GM12878 (cell line): ENCODE measurements at regions not wholly inside any gene's neighbourhood (a gene's known extent, or its start where the extent isn't known, plus 50 kb on each side); places are given as distances from the start of the nearest gene placed in this dataset.

ENCODE experiments used
- SPI1 ChIP-seq: IDR thresholded peaks from 2 replicates; pipeline ENCODE4 v1.6.1; 2011; ENCODE audit warnings: low read depth, mild to moderate bottlenecking, low read length, moderate library complexity, borderline replicate concordance; ENCODE audit not compliant: insufficient read depth
- TF ChIP-seq, protein P1 (sequence below): fragments of 150-350 bp; IDR thresholded peaks from 2 replicates; pipeline ENCODE4 v1.6.1; 2016; ENCODE audit warnings: low read depth, low read length

GRCh38 chr2:175439416-175439815 lies 257.9 kb upstream of the ATP5MC3 start:
- TF ChIP-seq, protein P1, sequence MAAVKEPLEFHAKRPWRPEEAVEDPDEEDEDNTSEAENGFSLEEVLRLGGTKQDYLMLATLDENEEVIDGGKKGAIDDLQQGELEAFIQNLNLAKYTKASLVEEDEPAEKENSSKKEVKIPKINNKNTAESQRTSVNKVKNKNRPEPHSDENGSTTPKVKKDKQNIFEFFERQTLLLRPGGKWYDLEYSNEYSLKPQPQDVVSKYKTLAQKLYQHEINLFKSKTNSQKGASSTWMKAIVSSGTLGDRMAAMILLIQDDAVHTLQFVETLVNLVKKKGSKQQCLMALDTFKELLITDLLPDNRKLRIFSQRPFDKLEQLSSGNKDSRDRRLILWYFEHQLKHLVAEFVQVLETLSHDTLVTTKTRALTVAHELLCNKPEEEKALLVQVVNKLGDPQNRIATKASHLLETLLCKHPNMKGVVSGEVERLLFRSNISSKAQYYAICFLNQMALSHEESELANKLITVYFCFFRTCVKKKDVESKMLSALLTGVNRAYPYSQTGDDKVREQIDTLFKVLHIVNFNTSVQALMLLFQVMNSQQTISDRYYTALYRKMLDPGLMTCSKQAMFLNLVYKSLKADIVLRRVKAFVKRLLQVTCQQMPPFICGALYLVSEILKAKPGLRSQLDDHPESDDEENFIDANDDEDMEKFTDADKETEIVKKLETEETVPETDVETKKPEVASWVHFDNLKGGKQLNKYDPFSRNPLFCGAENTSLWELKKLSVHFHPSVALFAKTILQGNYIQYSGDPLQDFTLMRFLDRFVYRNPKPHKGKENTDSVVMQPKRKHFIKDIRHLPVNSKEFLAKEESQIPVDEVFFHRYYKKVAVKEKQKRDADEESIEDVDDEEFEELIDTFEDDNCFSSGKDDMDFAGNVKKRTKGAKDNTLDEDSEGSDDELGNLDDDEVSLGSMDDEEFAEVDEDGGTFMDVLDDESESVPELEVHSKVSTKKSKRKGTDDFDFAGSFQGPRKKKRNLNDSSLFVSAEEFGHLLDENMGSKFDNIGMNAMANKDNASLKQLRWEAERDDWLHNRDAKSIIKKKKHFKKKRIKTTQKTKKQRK = no peak
- no peak for TF ChIP-seq SPI1
